ENCODE measurements at regions not wholly inside any gene's neighbourhood (a gene's known extent, or its start where the extent isn't known, plus 50 kb on each side); places are given as distances from the start of the nearest gene placed in this dataset.

DNA sequence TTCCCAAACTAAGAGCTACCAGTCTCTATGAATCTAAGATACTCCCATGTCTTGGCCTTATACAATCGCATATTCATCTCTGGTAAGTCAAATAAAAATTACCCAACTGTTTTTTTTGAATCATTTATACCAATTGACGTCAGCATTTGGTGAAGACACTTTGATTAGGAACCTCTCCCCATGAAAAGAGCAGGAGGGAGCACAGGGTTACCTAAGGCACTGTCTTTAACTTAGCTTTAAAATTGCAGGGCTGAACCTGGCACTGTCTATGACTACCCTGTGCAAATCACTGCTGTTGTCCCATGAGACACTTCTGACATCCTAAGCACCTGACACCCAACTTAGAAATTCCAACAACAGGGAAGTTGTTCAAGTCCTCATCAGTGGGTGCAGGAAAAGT, 586.4 kb downstream of the MAT2B start:
- Histone ChIP-seq H3K27ac (ENCODE audit: low read depth in 2 of 2, low read length in 2 of 2) (no peak overlapping the region), H3K4me3 (ENCODE audit: low read length in 2 of 2) (no peak overlapping the region), H3K4me1 (ENCODE audit: control insufficient read depth in 2 of 2, insufficient read depth in 2 of 2, low read length in 2 of 2) (no peaks in the 10 kb centered on the region), H3K27me3 (ENCODE audit: control insufficient read depth in 2 of 2, insufficient read depth in 2 of 2, low read length in 2 of 2) (no peaks in the 10 kb centered on the region), H3K9ac (ENCODE audit: low read depth in 1 of 2, low read length in 2 of 2) (no peak overlapping the region), H3K9me3 (ENCODE audit: control insufficient read depth in 2 of 2, low read length in 2 of 2) (no peaks in the 10 kb centered on the region), H3K36me3 (ENCODE audit: control insufficient read depth in 2 of 2, insufficient read depth in 2 of 2, low read length in 2 of 2) (no peaks in the 10 kb centered on the region)

GRCh38 chr5:164094291-164094690, 588.9 kb downstream of the MAT2B start:
- H3K27me3 ChIP-seq (ENCODE audit: control insufficient read depth in 2 of 2, insufficient read depth in 2 of 2, low read length in 2 of 2): no peaks in the 10 kb centered on the region
- no peak overlapping the region for H3K27ac ChIP-seq (ENCODE audit: low read depth in 2 of 2, low read length in 2 of 2)
- H3K9ac ChIP-seq (ENCODE audit: low read depth in 1 of 2, low read length in 2 of 2): no peak overlapping the region
- H3K4me3 ChIP-seq (ENCODE audit: low read length in 2 of 2): no peak overlapping the region
- no peaks in the 10 kb centered on the region for H3K4me1 ChIP-seq (ENCODE audit: control insufficient read depth in 2 of 2, insufficient read depth in 2 of 2, low read length in 2 of 2)
- no peaks in the 10 kb centered on the region for H3K9me3 ChIP-seq (ENCODE audit: control insufficient read depth in 2 of 2, low read length in 2 of 2)
- H3K36me3 ChIP-seq (ENCODE audit: control insufficient read depth in 2 of 2, insufficient read depth in 2 of 2, low read length in 2 of 2): no peaks in the 10 kb centered on the region

DNA sequence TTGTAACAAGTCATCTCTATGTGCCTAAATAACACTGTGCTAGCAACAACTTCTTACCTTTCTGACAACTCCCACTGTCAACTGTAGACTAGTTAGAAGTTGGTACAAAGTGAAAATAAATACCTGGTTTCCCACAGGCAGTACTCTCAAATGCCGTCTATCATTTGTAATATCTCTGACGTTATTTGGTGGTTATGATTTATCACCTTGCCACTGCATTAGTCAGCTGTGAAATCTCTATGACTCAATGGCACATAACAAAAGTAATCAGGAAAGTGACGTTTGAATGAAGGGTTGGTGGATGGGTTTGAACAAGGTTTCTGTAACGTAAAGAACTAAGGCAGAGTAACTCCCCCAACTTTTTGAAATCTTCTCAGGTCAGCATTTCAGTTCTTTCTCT, 592.3 kb downstream of the MAT2B start:
- Histone ChIP-seq H3K4me1 (ENCODE audit: control insufficient read depth in 2 of 2, insufficient read depth in 2 of 2, low read length in 2 of 2) (no peaks in the 10 kb centered on the region), H3K27ac (ENCODE audit: low read depth in 2 of 2, low read length in 2 of 2) (no peak overlapping the region), H3K4me3 (ENCODE audit: low read length in 2 of 2) (no peak overlapping the region), H3K27me3 (ENCODE audit: control insufficient read depth in 2 of 2, insufficient read depth in 2 of 2, low read length in 2 of 2) (no peaks in the 10 kb centered on the region), H3K9me3 (ENCODE audit: control insufficient read depth in 2 of 2, low read length in 2 of 2) (no peaks in the 10 kb centered on the region), H3K36me3 (ENCODE audit: control insufficient read depth in 2 of 2, insufficient read depth in 2 of 2, low read length in 2 of 2) (no peaks in the 10 kb centered on the region), H3K9ac (ENCODE audit: low read depth in 1 of 2, low read length in 2 of 2) (no peak overlapping the region)

- Histone ChIP-seq H3K27ac (ENCODE audit: low read depth in 2 of 2, low read length in 2 of 2) (no peak overlapping the region), H3K27me3 (ENCODE audit: control insufficient read depth in 2 of 2, insufficient read depth in 2 of 2, low read length in 2 of 2) (no peaks in the 10 kb centered on the region), H3K4me3 (ENCODE audit: low read length in 2 of 2) (no peak overlapping the region), H3K9me3 (ENCODE audit: control insufficient read depth in 2 of 2, low read length in 2 of 2) (no peaks in the 10 kb centered on the region), H3K4me1 (ENCODE audit: control insufficient read depth in 2 of 2, insufficient read depth in 2 of 2, low read length in 2 of 2) (no peaks in the 10 kb centered on the region), H3K9ac (ENCODE audit: low read depth in 1 of 2, low read length in 2 of 2) (no peak overlapping the region), H3K36me3 (ENCODE audit: control insufficient read depth in 2 of 2, insufficient read depth in 2 of 2, low read length in 2 of 2) (no peaks in the 10 kb centered on the region)
These were observed 593.1 kb downstream of the MAT2B start for GRCh38 chr5:164098531-164098930.

DNA sequence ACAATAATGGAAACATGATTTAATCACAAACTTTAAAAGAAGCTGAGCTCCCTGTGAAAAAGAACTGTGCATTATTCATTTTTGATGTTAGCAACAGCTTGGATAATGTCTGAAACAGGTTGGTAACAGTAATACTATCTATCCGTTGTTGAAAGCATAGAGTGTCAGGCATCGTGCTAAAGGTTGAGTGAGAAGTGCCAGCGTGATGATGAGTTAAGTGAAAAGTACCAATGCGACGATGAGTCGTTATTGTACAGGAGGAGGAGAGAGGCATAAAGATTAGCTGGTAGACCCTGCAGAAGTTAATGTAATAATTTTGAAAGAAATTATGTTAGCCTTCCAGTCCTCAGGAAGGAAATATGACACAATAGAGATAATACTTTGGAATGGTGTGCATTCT, 593.6 kb downstream of the MAT2B start:
- no peak overlapping the region for H3K4me3 ChIP-seq (ENCODE audit: low read length in 2 of 2)
- H3K36me3 ChIP-seq (ENCODE audit: control insufficient read depth in 2 of 2, insufficient read depth in 2 of 2, low read length in 2 of 2): no peaks in the 10 kb centered on the region
- H3K9ac ChIP-seq (ENCODE audit: low read depth in 1 of 2, low read length in 2 of 2): no peak overlapping the region
- no peaks in the 10 kb centered on the region for H3K27me3 ChIP-seq (ENCODE audit: control insufficient read depth in 2 of 2, insufficient read depth in 2 of 2, low read length in 2 of 2)
- no peak overlapping the region for H3K27ac ChIP-seq (ENCODE audit: low read depth in 2 of 2, low read length in 2 of 2)
- no peaks in the 10 kb centered on the region for H3K9me3 ChIP-seq (ENCODE audit: control insufficient read depth in 2 of 2, low read length in 2 of 2)
- H3K4me1 ChIP-seq (ENCODE audit: control insufficient read depth in 2 of 2, insufficient read depth in 2 of 2, low read length in 2 of 2): no peaks in the 10 kb centered on the region

GRCh38 chr5:164115420-164115819, 610.0 kb downstream of the MAT2B start:
- Histone ChIP-seq H3K4me3 (ENCODE audit: low read length in 2 of 2) (no peak overlapping the region), H3K9me3 (ENCODE audit: control insufficient read depth in 2 of 2, low read length in 2 of 2) (no peaks in the 10 kb centered on the region), H3K9ac (ENCODE audit: low read depth in 1 of 2, low read length in 2 of 2) (no peak overlapping the region), H3K36me3 (ENCODE audit: control insufficient read depth in 2 of 2, insufficient read depth in 2 of 2, low read length in 2 of 2) (no peaks in the 10 kb centered on the region), H3K4me1 (ENCODE audit: control insufficient read depth in 2 of 2, insufficient read depth in 2 of 2, low read length in 2 of 2) (no peaks in the 10 kb centered on the region), H3K27me3 (ENCODE audit: control insufficient read depth in 2 of 2, insufficient read depth in 2 of 2, low read length in 2 of 2) (no peaks in the 10 kb centered on the region), H3K27ac (ENCODE audit: low read depth in 2 of 2, low read length in 2 of 2) (no peak overlapping the region)

GRCh38 chr5:164119806-164120447, 614.5 kb downstream of the MAT2B start:
- H3K27ac ChIP-seq (ENCODE audit: low read depth in 2 of 2, low read length in 2 of 2): no peak overlapping the region
- no peak overlapping the region for H3K4me3 ChIP-seq (ENCODE audit: low read length in 2 of 2)
- no peak overlapping the region for H3K9ac ChIP-seq (ENCODE audit: low read depth in 1 of 2, low read length in 2 of 2)
- H3K4me1 ChIP-seq (ENCODE audit: control insufficient read depth in 2 of 2, insufficient read depth in 2 of 2, low read length in 2 of 2): no peaks in the 10 kb centered on the region
- H3K9me3 ChIP-seq (ENCODE audit: control insufficient read depth in 2 of 2, low read length in 2 of 2): no peaks in the 10 kb centered on the region
- no peaks in the 10 kb centered on the region for H3K27me3 ChIP-seq (ENCODE audit: control insufficient read depth in 2 of 2, insufficient read depth in 2 of 2, low read length in 2 of 2)
- no peaks in the 10 kb centered on the region for H3K36me3 ChIP-seq (ENCODE audit: control insufficient read depth in 2 of 2, insufficient read depth in 2 of 2, low read length in 2 of 2)

- Histone ChIP-seq H3K4me1 (ENCODE audit: control insufficient read depth in 2 of 2, insufficient read depth in 2 of 2, low read length in 2 of 2) (no peaks in the 10 kb centered on the region), H3K9me3 (ENCODE audit: control insufficient read depth in 2 of 2, low read length in 2 of 2) (peaks cover 0 to 2% of the 10 kb centered on the region in 2 donors), H3K27me3 (ENCODE audit: control insufficient read depth in 2 of 2, insufficient read depth in 2 of 2, low read length in 2 of 2) (no peaks in the 10 kb centered on the region), H3K9ac (ENCODE audit: low read depth in 1 of 2, low read length in 2 of 2) (no peak overlapping the region), H3K36me3 (ENCODE audit: control insufficient read depth in 2 of 2, insufficient read depth in 2 of 2, low read length in 2 of 2) (no peaks in the 10 kb centered on the region), H3K27ac (ENCODE audit: low read depth in 2 of 2, low read length in 2 of 2) (no peak overlapping the region), H3K4me3 (ENCODE audit: low read length in 2 of 2) (no peak overlapping the region)
These were observed 622.1 kb downstream of the MAT2B start for GRCh38 chr5:164127527-164127926.

- H3K9me3 ChIP-seq (ENCODE audit: control insufficient read depth in 2 of 2, low read length in 2 of 2): peaks cover 0 to 2% of the 10 kb centered on the region in 2 donors
- H3K4me3 ChIP-seq (ENCODE audit: low read length in 2 of 2): no peak overlapping the region
- no peaks in the 10 kb centered on the region for H3K36me3 ChIP-seq (ENCODE audit: control insufficient read depth in 2 of 2, insufficient read depth in 2 of 2, low read length in 2 of 2)
- no peak overlapping the region for H3K9ac ChIP-seq (ENCODE audit: low read depth in 1 of 2, low read length in 2 of 2)
- H3K27ac ChIP-seq (ENCODE audit: low read depth in 2 of 2, low read length in 2 of 2): no peak overlapping the region
- no peaks in the 10 kb centered on the region for H3K27me3 ChIP-seq (ENCODE audit: control insufficient read depth in 2 of 2, insufficient read depth in 2 of 2, low read length in 2 of 2)
- no peaks in the 10 kb centered on the region for H3K4me1 ChIP-seq (ENCODE audit: control insufficient read depth in 2 of 2, insufficient read depth in 2 of 2, low read length in 2 of 2)
These were observed 626.9 kb downstream of the MAT2B start for GRCh38 chr5:164132358-164132757.

DNA sequence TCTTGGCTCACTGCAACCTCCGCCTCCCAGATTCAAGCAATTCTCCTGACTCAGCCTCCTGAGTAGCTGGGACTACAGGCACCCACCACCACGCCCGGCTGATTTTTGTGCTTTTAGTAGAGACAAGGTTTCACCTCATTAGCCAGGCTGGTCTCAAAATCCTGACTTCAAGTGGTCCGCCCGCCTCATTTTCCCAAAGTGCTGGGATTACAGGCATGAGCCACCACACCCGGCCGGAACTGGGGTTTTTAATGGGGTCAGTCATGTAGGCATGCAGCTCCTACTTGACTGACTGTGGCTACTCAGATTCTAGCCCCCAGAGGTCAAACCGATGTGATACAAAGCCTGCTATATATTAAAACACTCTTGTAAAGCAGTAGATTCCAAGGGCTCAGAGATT, 631.7 kb downstream of the MAT2B start:
- no peaks in the 10 kb centered on the region for H3K36me3 ChIP-seq (ENCODE audit: control insufficient read depth in 2 of 2, insufficient read depth in 2 of 2, low read length in 2 of 2)
- H3K4me1 ChIP-seq (ENCODE audit: control insufficient read depth in 2 of 2, insufficient read depth in 2 of 2, low read length in 2 of 2): no peaks in the 10 kb centered on the region
- no peaks in the 10 kb centered on the region for H3K27me3 ChIP-seq (ENCODE audit: control insufficient read depth in 2 of 2, insufficient read depth in 2 of 2, low read length in 2 of 2)
- no peak overlapping the region for H3K4me3 ChIP-seq (ENCODE audit: low read length in 2 of 2)
- H3K9me3 ChIP-seq (ENCODE audit: control insufficient read depth in 2 of 2, low read length in 2 of 2): peaks cover 0 to 2% of the 10 kb centered on the region in 2 donors
- no peak overlapping the region for H3K9ac ChIP-seq (ENCODE audit: low read depth in 1 of 2, low read length in 2 of 2)
- H3K27ac ChIP-seq (ENCODE audit: low read depth in 2 of 2, low read length in 2 of 2): no peak overlapping the region

- H3K9me3 ChIP-seq (ENCODE audit: control insufficient read depth in 2 of 2, low read length in 2 of 2): no peaks in the 10 kb centered on the region
- no peak overlapping the region for H3K4me3 ChIP-seq (ENCODE audit: low read length in 2 of 2)
- no peak overlapping the region for H3K27ac ChIP-seq (ENCODE audit: low read depth in 2 of 2, low read length in 2 of 2)
- no peaks in the 10 kb centered on the region for H3K36me3 ChIP-seq (ENCODE audit: control insufficient read depth in 2 of 2, insufficient read depth in 2 of 2, low read length in 2 of 2)
- no peak overlapping the region for H3K9ac ChIP-seq (ENCODE audit: low read depth in 1 of 2, low read length in 2 of 2)
- no peaks in the 10 kb centered on the region for H3K4me1 ChIP-seq (ENCODE audit: control insufficient read depth in 2 of 2, insufficient read depth in 2 of 2, low read length in 2 of 2)
- no peaks in the 10 kb centered on the region for H3K27me3 ChIP-seq (ENCODE audit: control insufficient read depth in 2 of 2, insufficient read depth in 2 of 2, low read length in 2 of 2)
These were observed 634.0 kb downstream of the MAT2B start for GRCh38 chr5:164139423-164139822.

Measured in mucosa of rectum (tissue), 2 donors.